GM21423 (cell line): ENCODE measurements at regions not wholly inside any gene's neighbourhood (a gene's known extent, or its start where the extent isn't known, plus 50 kb on each side); places are given as distances from the start of the nearest gene placed in this dataset.

Experiments
- ATAC-seq: cut with Tn5 transposase; IDR thresholded peaks from one replicate; pipeline ENCODE4 v1.9.1; 2021; ENCODE audit warnings: mild to moderate bottlenecking, moderate library complexity; ENCODE audit not compliant: unreplicated experiment

- ATAC-seq = no peak
These were observed 75.3 kb upstream of the CRHR1 start for GRCh38 chr17:45708707-45709290.

GRCh38 chr17:45709728-45710288 is 74.3 kb upstream of the CRHR1 start:
- no peak for ATAC-seq

- ATAC-seq = no peak
These were observed 68.3 kb upstream of the CRHR1 start for GRCh38 chr17:45715787-45716186.

- no peak for ATAC-seq
These were observed 65.3 kb upstream of the CRHR1 start for GRCh38 chr17:45718791-45719190.

GRCh38 chr17:45719335-45720071 is 64.6 kb upstream of the CRHR1 start:
- ATAC-seq = no peak

- ATAC-seq = no peak
These were observed 63.7 kb upstream of the CRHR1 start for GRCh38 chr17:45720386-45720785.

GRCh38 chr17:45722161-45722560 is 62.0 kb upstream of the CRHR1 start:
- no peak for ATAC-seq

GRCh38 chr17:45729294-45729907 is 54.7 kb upstream of the CRHR1 start:
- ATAC-seq = no peak

GRCh38 chr17:45730192-45730591 is 53.9 kb upstream of the CRHR1 start:
- no peak for ATAC-seq

- no peak for ATAC-seq
These were observed 52.7 kb upstream of the CRHR1 start for GRCh38 chr17:45731459-45731858.

- ATAC-seq = no peak
These were observed 51.1 kb upstream of the CRHR1 start for GRCh38 chr17:45732926-45733505.

- no peak for ATAC-seq
These were observed 50.3 kb upstream of the CRHR1 start for GRCh38 chr17:45733781-45734180.
